ENCODE measurements at regions not wholly inside any gene's neighbourhood (a gene's known extent, or its start where the extent isn't known, plus 50 kb on each side); places are given as distances from the start of the nearest gene placed in this dataset.

GRCh38 chr11:95306801-95307200 is 75.8 kb upstream of the SESN3 start:
- DNase-seq (ENCODE audit: low read depth), result no peak

GRCh38 chr11:95306123-95306522 is 75.1 kb upstream of the SESN3 start:
- no peak for DNase-seq (ENCODE audit: low read depth)

- DNase-seq (ENCODE audit: low read depth), result no peak
Observed at GRCh38 chr11:95305705-95306104, 74.7 kb upstream of the SESN3 start.

- no peak for DNase-seq (ENCODE audit: low read depth)
Observed at GRCh38 chr11:95304777-95305176, 73.8 kb upstream of the SESN3 start.

DNA sequence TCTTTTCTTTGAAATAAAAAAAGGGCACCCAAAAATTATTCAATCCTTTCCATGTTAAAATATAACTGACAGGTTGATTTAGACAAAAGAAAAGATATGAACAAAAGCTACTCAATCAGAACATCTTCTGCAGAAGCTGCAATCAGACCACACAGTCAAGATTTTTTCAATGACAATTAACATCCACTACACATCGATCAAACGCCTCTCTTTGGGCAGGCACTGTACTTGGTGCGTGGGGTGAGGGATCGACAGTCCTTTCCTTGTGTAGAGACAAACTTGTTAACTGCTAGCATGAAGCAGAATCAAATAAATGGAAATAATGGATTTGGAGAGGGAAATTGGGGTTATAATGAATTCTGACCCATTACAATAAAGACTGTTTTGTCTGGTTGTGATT is 71.2 kb upstream of the SESN3 start:
- DNase-seq (ENCODE audit: low read depth), result no peak

GRCh38 chr11:95301474-95301873 is 70.5 kb upstream of the SESN3 start:
- DNase-seq (ENCODE audit: low read depth), result no peak

- no peak for DNase-seq (ENCODE audit: low read depth)
Observed at GRCh38 chr11:95299078-95299679, 68.2 kb upstream of the SESN3 start.

DNA sequence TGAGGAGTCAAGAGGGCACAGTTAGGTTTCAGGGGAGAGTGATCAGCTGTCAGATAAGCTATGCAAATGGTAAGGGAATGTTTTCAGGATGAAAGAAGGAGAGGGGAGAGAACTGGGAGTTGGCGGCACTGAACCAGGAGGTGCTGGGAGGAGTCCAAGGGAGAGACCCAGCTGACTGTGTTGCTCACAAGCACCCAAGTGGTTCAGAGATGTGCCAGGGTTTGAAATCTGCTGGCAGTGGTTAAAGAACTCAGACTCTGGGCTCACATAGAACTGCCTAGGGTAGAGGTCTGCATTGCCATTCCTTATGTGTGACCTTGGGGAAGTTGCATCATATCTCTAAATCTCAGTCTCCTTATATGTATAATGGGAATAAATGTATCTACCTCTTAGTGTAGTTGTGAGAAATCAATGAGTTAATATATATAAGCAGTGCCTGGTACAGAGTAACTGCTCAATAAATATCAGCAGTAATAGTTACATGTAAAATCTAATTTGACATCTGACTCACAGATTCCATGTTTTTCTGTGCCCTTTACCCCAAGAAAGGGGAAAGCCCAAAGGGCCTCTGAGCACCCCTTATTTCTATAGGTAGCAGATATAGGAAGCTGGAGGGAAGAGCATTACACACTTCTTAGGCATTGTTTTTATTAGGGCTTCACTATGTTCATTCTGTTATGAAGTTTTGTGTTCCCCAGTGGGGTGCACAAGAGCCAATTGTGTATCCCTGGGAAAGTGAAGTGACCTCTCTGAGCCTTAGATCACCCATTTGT is 66.9 kb upstream of the SESN3 start:
- no peak for DNase-seq (ENCODE audit: low read depth)

- no peak for DNase-seq (ENCODE audit: low read depth)
Observed at GRCh38 chr11:95296621-95297025, 65.6 kb upstream of the SESN3 start.

GRCh38 chr11:95296165-95296564 is 65.2 kb upstream of the SESN3 start:
- DNase-seq (ENCODE audit: low read depth), result no peak

DNA sequence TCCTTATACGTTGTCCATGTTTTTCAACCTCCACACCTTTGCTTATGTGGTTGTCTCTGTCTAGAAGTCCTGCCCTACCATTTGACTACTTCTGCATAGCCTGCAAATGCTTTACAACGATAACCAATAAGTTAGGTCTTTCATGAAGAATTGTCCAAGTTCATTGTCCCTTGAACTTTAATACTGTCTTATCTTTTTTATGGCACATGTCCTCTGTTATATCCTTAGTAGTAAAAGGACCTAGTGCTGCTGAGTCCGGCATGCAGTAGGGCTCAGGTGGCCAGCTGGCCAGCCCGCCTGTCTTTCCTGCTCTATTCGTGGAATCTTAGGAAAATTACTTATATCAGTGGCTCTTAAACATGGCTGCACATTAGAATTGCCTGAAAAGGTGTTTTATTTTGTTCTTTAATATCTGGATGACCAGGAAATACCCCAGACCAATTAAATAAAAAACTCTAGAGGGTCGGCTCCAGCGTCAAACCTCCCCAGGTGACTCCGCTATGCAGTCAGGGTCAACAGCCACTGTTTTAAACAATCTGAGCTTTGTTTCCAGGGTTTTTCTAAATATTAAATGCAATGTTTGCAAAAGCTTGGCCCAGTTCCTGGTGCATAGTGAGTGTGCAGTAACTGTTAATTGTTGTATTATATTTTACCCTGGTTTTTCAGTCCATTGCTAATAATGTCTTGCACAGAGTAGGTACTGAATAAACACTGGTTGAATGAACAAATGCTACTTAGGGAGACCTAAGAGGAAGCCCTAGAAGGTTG is 64.6 kb upstream of the SESN3 start:
- DNase-seq (ENCODE audit: low read depth), result no peak

DNA sequence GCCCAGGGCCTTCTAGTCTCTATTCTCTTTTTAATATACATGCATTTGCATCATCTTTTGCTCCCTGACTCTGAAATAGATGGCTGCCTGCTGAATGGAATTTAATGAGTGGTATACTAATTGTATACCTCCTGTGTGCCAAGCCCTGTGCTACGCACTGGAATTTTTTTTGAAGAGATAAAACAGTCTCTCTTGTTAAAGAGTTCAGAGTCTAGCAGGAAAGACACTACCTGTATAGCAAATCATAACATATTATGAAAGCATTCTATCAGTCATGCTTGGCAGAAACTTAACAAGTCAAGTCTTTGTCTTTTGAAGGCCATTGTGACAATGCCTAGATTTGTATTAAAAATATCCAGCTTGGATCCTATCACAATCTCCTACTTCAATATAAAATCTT is 63.7 kb upstream of the SESN3 start:
- DNase-seq (ENCODE audit: low read depth), result no peak

DNA sequence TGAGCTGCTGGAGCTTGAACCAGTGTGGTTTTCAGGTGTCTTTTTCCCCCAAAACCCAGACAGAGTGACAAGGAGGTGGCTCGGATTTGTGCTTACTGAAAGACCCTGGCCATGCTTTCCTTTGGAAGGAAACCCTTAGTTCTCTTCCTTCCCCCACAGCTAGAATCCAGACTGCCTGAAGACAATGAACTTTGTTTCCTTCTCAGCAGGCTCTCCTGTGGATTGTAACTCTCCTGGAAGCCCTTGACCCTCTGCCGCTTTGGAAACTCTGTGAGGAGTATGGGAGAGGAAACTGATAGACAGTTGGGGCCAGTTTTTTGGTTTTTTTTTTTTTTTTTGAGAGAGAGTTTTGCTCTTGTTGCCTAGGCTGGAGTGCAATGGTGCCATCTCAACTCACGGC is 62.1 kb upstream of the SESN3 start:
- DNase-seq (ENCODE audit: low read depth), result no peak

GRCh38 chr11:95291946-95292345 is 60.9 kb upstream of the SESN3 start:
- DNase-seq (ENCODE audit: low read depth), result no peak

DNA sequence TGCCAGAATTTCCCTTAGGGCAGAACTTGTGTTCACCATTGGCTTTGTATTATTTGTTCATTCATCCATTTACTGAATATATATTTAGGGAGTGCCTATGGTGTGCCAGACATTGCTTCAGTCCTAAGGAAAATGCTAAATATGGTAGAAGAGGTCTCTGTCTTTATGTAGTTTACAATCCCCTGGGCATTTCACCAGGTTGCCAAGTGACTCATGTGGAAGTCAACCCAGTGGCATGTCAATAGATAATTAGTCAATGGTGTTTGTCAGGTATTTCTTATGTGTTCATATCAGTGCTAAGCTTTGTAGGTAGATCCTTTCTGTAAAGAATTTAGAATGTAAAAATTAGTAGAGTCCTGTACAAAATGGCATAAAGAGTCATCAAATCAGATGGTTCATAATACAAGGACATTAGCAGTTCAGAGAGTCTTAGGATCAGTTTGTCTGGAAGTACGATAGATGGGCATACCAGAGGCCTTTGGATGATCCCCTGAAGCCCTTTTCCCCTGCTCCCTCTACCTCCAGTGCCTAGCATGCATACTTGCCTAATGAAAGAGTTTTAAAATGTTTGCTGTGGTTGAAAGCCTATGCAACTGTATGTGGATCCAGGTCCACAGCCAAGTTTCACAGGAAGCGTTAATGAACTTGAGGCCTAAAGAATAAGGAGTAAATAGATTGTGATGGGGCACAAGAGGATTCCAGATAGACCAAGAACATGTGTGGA is 58.5 kb upstream of the SESN3 start:
- DNase-seq (ENCODE audit: low read depth), result no peak

DNA sequence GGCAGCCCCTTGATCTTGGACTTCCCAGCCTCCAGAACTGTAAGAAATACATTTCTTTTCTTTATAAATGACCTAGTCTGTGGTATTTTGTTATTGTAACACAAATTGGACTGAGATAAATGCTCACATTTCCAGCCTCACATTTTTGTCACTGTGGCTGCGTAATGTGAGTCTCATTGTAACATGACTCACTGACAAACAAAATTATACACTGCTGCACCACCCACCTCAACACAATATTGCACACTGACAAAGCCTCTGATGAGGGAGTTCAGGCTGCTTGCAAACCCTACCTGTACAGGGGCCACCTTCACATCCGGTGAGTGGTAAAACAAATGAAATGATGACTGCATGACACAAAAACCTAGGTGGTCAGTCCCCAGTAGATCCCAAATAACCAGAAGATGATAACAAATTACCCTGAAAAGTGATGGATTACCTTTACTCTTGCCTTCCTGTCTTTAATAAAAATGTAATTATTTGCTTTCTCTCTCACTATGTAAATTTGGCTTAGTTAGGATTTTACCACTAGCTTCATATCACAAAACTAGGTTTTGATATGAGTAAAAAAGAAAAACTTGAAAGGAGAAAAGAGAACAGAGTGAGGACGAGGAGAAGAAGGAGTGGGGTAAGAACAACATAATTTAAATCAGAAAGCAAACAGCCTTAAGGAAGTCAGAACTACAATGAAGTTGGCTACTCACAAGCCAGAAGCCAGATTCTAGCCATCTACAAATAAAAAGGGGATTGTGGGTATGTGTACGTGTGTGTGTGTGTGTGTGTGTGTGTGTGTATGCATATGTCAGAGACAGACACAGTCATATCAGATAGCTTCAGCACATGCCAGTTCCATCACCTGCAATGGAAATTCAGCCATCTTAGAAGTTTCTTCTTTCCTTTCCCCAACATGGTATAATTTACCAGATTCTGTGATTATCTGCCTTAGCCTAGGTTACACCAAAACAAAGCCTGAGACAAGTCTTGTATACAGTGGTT is 53.4 kb upstream of the SESN3 start:
- DNase-seq (ENCODE audit: low read depth), result no peak

- no peak for DNase-seq (ENCODE audit: low read depth)
Observed at GRCh38 chr11:95283650-95284049, 52.6 kb upstream of the SESN3 start.

DNA sequence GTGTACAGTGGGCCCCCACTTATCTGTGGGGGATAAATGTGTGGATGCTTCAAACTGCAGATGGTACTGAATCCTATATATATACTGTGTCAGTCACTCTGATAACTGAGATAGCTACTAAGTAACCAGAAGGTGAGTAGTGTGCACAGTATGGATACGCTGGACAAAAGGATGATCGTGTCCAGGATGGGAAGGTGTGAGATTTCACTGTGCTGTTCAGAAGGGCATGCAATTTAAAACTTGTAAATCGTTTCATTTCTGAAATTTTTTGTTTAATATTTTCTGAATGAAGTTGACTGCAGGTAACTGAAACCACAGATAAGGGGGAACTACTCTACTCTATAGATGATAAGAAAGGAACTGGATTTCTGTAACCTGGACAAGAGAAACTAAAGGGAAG is 52.1 kb upstream of the SESN3 start:
- no peak for DNase-seq (ENCODE audit: low read depth)

- no peak for DNase-seq (ENCODE audit: low read depth)
Observed at GRCh38 chr11:95282291-95282751, 51.3 kb upstream of the SESN3 start.

Data from stimulated activated CD8-positive, alpha-beta memory T cell treated with anti-CD3 and anti-CD28 coated beads, Interleukin-12 subunit alpha, Interleukin-12 subunit beta, amount 100 ng/mL, for 4 hours (primary cell).